NCI-H446 treated with DMSO at 0.1 percent for 48 hours (cell line): ENCODE measurements at regions not wholly inside any gene's neighbourhood (a gene's known extent, or its start where the extent isn't known, plus 50 kb on each side); places are given as distances from the start of the nearest gene placed in this dataset.
A peak's percentile ranks its signal among the peaks of the same experiment; 100 is the strongest.

Experiments
- DNase-seq: peaks from one replicate; lab custom pipeline; 2025; lab: John Stamatoyannopoulos, UW

- DNase-seq = no peak
These were observed 489.7 kb downstream of the MIAT start for GRCh38 chr22:27146866-27147633.

DNA sequence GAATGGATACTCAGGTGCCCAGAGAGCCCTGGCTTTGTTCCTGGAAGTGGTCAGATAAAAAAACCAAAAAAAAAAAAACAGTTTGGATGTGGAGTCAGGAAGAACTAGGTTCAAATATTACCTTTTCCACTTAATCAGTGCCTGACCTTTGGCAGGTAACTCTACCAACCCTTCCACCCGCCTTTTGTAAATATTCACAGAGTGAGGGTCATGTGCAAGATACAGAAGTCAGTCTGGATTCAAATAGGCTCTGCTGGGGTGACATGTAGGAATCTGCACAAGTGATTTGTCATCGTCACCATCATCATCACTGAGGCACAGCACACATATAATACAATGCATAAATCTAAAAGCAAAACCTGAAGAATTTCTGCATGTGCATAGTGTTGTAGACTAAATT lies 490.7 kb downstream of the MIAT start:
- DNase-seq = no peak

DNA sequence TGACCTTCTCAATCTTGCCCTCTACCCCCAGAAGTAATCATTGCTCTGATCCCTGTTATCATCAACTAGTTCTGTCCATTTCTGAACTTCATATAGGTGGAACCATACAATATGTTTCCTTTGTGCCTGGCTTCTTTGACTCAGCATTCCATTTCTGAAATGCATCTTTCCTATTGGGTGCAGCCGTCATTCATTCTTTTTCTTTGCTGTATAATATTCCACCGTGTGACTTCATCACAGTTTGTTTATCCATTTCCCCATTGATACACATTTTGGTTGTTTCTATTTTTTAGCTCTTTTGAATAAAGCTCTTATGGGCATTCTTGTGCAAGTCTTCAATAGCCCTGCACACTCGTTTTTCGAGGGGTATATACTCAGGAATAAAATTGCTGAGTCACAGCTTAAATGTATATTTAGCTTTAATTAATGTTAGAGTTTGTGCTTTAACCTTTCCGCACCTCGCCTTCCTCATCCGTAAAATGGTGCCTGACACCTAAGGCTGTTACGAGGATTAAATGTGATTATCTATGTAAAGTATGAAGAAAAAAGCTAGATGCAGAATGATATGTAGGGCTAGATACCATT lies 491.6 kb downstream of the MIAT start:
- no peak for DNase-seq

DNA sequence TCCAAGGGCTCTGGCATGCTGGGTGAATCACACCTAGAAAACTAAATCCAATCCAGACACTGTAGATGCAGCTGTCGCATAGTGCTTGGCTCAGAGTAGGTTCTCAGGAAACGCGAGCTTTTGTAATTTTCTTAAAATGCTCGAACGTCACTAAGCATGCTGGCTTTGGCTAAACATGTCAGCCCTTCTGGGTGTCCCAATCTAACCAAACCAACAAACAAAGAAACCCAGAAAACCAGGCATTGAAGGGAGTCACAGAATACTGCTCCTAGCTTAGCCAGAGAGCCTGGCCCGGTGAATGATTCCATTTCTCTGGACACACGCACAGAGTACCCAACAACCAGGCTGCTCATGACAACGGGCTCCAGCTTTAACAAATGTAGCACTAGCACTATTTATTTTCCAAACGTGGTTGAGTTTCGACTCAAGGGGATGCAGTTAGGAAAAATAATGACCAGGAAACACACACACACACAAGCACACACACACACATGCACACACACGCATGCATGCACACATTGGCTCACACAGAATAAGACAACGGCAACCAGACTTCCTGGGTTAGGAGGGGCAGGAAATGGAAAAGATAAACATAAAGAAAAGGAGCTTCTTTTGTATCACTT lies 492.6 kb downstream of the MIAT start:
- no peak for DNase-seq

GRCh38 chr22:27150544-27150941 lies 493.2 kb downstream of the MIAT start:
- no peak for DNase-seq

DNA sequence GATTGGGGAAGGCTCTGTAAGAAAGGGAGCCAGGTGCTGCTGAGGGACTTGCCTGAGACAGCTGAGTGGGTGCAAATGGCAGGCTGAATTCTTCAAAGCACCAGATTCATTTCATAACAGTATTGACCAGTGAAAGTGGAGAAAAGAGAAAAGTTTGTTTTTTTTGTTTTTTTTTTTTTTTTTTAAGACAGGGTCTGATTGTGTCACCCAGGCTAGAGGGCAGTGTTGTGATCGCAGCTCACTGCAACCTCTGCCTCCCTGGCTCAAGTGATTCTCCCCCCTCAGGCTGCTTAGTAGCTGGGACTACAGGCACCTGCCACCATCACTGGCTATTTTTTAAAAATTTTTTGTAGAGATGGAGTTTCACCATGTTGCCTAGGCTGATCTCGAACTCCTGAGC lies 494.0 kb downstream of the MIAT start:
- DNase-seq = no peak

- DNase-seq = no peak
These were observed 494.6 kb downstream of the MIAT start for GRCh38 chr22:27152033-27152432.

GRCh38 chr22:27152883-27153282 lies 495.5 kb downstream of the MIAT start:
- DNase-seq = no peak

- no peak for DNase-seq
These were observed 496.0 kb downstream of the MIAT start for GRCh38 chr22:27153386-27153785.

GRCh38 chr22:27154717-27155116 lies 497.3 kb downstream of the MIAT start:
- no peak for DNase-seq

DNA sequence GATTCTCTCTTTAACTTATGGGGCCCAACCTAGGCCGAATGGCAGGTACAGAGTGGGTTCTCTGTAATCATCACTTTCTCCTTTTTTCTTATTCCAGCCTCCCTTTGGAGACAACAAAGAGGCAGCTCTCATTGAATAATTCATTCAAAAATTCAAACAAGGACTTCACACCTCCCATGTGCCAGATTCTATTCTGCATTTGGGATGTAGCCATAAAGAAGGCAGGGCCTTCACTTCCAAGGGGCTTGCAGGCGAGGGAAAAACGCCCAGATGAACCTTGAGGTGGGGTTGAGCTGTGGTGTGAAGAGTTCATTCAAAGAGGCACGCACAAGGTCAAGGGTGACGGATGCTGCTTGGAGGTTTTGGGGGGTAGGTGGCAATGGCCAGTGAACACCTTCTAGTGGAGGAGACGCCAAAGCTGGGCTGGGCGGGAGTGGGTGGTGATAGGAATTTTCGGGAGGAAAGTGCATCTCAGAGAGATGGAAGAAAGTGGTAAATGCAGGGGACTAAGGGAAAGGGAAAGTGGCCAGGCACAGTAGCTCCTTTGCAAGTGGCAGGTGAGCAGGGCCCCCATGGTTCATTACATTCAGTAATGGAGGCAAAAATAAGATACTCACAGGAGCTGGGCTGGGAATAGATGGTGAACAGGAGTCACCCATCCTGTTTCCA lies 499.6 kb downstream of the MIAT start:
- DNase-seq = no peak

- no peak for DNase-seq
These were observed 500.4 kb downstream of the MIAT start for GRCh38 chr22:27157666-27158370.

- no peak for DNase-seq
These were observed 501.6 kb downstream of the MIAT start for GRCh38 chr22:27159016-27159415.

DNA sequence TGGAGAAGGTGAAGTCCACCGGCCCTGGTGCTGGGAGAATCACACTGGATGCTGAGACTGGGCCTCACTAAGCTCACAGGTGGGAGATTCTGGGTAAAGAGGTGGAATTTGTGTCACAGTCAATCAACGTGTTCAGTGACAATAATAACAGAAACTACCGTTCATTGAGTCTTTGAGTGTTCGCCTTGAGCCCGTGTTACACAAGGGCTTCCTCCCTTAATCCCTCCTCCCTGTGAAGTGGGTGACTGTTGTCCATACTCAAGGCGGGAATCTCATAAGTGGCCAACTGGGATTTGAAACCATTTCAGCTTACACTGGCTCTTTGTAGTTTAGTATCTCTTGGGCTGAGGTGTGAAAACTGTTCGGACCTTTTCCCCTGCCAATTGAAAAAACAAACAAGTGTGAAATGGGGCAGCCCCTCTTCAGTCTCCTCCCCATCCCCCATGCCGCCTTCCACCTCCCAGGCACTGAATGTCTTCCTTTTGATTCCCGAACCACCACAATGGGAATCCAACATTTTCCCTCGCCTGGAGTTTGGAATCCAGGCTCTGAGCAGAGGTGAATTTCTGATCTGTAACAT lies 502.4 kb downstream of the MIAT start:
- no peak for DNase-seq

DNA sequence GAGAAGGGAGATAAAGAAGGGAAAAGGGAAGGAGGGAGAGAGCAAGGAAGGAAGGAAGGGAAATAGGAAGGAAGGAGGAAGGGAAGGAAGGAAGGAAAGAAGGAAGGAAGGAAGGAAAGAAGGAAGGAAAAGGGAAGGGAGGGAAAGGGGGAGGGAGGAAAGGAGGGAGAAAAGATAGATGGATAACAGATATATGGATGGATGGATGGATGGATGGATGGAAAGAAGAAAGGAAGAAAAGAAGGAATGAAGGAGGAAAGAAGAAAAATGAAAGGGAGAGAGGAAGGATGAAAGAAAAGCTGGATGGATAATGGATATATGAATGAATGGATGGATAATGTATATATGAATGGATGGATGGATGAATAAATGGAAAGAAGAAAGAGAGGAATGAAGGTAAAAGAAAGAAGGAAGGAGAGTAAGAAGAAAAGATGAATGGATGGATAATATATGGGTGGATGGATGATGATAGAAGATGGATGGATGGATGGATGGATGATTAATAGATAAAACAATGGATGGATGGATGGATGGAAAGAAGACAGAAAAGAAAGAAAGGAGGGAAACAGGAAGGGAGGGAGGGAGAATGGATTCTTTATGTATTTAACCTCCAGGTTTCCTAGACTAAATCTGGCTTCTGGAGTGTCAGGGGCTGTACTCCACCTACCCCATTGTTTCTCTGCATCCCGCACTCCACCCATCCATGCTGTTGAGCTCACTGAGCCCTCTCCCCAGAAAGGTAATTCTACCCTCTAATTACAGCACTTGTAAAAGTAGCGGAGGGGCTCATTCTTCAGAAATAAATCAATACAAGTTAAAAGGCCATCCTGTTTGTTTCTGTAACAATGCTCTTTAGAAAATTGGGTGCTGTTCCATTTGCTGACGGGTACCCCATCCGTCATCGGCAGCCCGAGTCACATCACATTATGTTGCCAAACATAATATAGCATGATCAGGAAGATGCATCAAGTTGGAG lies 506.1 kb downstream of the MIAT start:
- DNase-seq = no peak

- no peak for DNase-seq
These were observed 507.6 kb downstream of the MIAT start for GRCh38 chr22:27164781-27165503.

DNA sequence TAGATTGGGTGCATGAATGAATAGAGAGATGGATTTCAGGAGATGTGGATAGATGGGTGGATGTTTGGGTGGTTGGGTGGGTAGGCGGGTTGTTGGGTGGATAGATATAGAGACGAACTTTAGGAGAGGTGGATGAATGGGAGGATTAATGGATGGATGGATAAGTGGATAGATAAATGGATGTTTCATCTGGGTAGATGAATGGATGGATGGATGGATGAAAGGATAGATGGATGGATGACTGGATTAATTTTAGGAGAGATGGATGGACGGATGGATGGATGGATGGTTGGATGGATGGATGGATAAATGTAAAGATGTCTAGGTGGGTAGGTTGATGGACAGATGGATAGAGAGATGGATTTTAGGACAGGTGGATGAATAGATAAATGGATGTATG lies 511.3 kb downstream of the MIAT start:
- no peak for DNase-seq

DNA sequence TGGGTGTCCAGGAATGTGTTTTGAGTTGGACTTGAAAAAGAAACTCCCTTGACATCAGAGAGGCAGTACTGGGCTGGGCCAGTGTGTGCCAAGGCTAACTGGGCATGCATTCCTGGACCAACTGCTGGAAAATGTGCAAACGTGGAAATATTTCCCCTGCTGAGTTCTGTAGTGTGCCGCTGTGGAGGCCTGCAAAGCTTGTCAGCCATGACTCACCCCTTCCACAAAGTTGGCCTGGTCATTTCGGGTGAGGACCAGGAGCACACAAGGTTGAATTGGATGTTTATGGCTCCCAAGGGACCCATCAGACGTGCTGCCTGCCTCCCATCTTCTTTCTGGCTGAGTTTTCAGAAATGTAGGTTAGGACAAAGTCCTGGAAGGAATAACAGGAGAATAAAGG lies 513.1 kb downstream of the MIAT start:
- peak; percentile 18 for DNase-seq

DNA sequence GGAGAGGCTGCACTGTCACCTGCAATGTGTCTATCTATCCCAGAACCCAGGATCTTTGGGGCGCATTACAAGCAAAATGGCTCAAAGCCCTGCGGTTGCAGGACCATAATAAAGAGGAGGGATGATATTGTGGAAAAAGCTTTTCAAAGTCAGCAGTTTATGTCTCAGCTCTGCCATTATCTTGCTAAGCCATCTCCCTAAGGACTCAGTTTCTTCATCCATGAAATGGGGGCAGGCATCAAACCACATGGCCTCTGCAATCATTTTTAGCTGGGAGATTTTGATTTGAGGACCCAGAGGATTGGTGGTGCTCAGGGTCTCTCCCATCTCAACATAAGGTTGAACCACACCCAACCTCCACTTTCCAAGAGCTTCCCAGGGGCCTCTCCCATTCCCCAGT lies 513.8 kb downstream of the MIAT start:
- no peak for DNase-seq

DNA sequence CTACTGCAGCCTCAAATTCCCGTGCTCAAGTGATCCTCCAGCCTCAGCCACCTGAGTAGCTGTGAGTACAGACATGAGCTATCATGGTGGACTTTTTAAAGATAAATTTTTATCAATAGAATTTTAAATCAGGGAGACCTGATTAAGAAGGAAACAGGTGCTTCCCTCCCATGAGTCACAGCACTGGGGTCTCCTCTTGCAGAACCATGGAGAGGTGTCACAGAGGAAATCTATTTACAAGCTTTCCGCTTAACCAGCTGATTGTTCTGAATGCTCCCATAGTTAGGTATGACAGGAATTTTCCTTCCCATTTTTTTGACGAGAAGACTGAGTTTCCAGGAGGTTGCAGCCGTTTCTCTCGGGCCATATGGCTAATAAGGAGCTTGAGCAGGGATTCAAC lies 516.1 kb downstream of the MIAT start:
- DNase-seq = no peak
